ENCODE measurements at regions not wholly inside any gene's neighbourhood (a gene's known extent, or its start where the extent isn't known, plus 50 kb on each side); places are given as distances from the start of the nearest gene placed in this dataset.

DNA sequence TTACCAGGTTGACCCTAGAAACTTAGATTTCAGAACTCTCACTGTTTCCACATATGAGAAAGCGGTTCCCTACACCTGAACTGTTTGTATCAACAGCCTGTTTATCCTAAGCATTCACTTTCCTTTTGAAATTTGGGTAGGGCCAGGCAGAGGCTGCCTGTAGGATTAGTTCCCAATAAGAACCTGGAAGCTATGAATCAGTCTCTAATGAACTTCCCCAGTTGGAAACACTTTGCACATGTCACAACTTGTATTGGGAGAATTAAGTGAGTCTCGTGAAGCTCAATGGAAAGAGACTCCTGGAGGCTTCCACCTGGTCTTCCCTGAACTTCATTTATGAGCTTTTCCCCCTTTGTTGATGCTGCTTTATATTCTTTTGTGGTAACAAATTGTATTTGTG is 486.6 kb upstream of the HS6ST1 start:
- FAIRE-seq = no peak

DNA sequence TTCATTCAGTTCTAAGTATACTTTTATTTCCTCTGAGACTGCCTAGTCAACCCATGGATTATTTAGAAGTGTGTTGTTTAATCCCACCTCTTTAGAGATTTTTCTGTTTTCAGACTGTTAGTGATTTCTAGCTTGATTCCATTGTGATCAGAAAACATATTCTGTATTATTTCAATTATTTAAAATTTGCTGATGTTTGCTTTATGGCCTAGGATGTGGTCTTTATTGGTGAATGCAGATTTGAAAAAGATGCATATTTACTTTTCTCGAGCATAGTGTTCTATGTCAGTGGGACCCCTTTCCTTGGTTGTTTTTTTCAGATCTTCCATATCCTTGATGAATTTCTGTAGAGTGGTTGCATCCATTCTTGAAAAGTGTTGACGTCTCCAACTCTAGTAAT is 487.2 kb upstream of the HS6ST1 start:
- no peak for FAIRE-seq

DNA sequence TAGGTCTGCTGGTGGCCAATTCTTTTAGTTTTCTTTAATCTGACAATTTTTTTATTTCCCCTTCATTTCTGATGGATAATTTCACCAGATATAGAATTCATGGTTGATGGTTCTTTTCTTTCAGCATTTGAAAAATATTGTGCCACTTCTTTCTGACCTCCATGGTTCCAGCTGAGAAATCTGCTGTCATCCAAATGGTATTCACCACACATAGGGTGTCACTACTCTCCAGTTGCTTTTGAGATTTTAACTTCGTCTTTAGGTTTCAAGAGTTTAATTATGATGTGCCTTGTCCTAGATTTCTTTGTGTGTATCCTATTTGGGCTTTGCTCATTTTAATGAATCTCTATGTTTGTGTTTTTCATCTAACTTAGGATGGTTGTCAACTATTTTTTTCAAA is 488.6 kb upstream of the HS6ST1 start:
- no peak for FAIRE-seq

GRCh38 chr2:128808462-128809258 is 490.0 kb upstream of the HS6ST1 start:
- no peak for FAIRE-seq

DNA sequence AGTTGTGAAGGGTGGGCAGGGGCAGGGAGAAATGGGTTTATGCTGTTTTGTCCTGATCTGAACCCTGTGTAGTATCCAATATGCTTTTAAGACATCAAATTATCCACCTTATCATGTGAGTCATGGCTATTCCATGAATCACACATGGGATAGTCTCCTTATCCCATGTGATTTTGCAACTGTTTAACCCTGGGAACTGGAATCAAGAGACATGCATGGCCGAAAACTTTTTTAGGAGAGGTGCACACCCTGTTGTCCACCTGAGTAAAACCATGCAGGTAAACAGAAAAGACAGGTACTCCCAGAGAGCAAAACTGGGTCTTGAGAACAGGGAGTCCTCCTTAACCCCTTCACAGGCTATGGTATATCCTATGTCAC is 490.6 kb upstream of the HS6ST1 start:
- FAIRE-seq = no peak

- no peak for FAIRE-seq
Measured at GRCh38 chr2:128809880-128810279, 491.2 kb upstream of the HS6ST1 start.

DNA sequence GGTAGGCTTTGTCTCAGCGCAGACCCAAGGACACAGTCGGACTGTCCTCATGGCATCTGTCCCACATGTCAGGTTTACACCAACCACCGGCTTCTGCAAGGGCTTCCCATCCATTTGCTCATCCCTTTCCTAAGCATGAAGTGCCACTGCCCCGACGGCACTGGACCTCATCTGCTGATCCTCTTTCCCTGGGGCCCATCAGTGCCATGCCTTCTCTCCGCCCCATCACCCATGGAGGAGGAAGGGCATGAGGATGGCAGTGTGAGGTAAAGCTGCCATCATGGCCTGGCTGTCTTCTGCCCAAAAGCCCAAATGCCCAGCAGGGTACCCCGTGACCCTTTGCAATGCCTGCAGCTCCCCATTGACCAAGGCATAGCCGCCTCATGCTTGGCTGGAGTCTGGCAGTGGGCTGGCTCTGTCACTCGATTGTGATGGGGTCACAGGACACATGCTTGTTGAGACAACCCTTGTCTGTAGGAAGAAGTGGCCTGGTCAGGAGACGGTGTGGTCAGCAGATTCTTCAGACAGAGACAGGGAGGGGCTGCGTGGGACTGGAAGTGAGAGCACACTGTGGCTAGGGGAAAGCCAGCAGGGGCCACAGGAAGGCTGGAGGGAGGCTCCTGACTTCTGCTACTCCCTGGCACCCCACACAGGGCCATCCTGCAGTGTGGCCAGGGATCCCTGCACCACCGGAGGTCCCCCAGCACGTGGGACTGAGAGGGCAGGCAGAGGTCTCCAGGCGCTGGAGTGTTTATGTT is 493.7 kb upstream of the HS6ST1 start:
- FAIRE-seq = no peak

GRCh38 chr2:128813352-128814034 is 494.8 kb upstream of the HS6ST1 start:
- no peak for FAIRE-seq

DNA sequence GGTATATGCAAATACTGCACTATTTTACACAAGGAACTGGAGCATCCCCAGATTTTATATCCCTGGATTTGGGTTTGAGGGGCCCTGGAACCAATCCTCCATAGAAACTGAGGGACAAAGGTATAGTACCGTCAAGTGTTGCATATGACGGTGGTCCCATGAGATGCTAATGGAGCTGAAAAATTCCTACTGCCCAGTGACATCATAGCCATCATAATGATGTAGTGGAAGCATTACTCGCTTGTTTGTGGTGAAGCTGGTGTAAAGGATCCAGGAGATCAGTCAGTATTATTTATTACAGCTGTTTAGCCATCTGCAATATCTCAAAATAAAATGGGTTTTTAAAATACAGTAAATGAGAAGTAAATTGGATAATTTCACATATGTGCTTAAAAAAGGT is 496.6 kb upstream of the HS6ST1 start:
- FAIRE-seq = no peak

DNA sequence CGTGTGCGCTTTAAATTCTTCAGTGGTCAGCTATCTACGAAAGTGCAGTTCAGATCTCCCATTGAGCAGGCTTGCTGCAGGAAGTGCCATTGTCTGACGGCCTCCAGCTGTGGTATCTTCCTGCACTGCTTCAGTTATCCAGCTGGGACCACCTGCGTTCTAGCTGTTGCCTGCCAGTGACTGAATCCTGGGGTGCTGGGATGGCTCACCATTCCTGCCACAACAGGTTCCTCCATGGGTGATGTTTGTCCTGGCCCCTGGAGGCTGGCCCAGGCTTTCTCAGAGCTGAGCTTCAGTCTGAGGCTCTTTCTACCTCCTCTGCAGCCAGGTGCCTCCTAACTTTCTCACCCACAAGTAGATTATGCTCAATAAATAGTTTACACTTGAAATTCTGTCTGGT is 498.5 kb upstream of the HS6ST1 start:
- no peak for FAIRE-seq

GRCh38 chr2:128817813-128818212 is 499.1 kb upstream of the HS6ST1 start:
- FAIRE-seq = no peak

DNA sequence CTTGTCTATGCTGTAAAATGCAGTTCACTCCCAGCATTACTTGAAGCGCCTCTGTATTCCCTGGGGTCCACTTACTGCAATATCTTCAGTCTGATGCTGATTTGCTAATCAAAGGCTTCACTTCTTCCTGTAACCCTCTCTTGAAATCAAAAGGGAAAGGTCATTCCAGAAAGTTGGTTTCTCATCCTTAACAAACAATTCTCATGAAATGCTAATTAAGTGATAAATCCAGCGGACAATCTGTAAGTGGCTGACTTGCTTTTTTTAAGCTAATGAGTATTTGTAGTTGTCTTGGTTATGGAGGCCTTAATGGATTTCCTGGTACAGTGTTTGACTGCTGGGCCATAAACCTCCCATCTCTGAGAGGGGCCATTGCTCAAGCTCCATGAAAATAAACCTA is 499.6 kb upstream of the HS6ST1 start:
- no peak for FAIRE-seq

DNA sequence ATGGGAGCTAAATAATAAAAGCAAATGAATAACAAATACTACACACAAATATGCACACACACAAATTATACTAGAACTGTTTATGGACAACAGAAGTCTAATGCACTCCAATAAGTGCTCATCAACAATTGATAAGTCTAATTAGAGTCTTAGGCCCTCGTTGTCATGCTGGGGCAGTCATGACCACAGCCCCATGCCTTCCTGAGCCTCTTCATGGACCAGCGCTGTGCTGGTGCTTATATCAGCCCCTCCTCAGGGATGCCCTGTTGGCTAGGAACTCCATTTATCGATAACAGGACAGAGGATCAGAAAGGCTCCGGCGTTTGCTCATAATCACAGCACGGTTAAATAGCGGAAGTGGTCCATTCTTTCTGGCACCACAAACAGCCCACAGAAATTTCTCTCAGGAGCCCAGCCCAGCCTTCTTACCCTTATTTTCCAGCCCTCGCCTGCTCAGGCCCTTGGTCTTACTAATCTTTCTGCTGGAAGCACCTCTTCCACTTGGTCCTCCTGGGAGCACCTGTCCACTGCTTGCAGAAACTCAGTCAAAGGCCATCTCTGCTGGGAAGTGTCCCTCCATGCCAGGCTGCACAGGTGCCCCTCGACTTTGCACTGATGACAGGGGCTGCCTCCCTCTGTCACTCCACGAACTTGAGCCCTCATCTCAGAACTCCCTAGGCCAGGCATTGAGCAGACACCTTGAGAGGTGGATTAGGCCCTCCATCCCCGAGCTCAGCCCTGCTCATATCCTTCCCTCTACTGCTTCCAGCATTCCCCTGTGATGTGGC is 500.2 kb upstream of the HS6ST1 start:
- no peak for FAIRE-seq

- no peak for FAIRE-seq
Measured at GRCh38 chr2:128820452-128820851, 501.8 kb upstream of the HS6ST1 start.

GRCh38 chr2:128821010-128821409 is 502.3 kb upstream of the HS6ST1 start:
- no peak for FAIRE-seq

DNA sequence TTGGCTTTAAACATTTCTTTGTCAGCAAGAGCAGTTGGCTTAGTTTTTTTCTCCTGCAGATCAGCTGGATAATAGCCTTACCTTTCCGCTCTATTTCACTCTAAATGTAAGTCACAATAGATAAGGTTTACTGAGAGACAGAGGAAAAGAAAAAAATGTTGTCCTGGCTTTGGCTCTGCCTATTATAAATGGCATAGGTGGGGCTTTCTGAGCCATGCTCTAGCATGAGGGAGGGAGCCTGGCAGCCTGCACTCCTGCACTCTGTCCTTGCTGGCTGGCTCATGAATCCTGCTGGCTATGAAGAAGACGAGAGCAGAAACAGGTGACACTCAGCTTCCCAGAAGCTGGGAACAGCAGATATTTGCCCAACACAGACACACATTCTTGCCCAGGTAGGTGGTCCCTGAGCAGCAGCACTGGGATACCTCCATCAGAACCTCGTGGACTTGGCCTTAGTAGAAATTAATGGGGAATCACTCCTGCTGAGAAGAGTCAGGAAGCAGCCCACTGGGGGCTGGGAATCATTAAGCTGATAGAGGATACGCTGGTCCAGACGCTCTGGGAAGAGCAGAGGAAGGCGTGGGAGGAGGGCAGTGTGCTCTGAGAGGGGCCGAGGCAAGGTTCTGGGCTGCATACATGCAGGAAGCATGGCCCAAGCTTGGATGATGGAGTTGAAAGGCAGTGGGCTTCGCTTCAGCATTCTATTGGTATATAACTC is 514.4 kb upstream of the HS6ST1 start:
- no peak for FAIRE-seq

GRCh38 chr2:128833664-128834027 is 515.0 kb upstream of the HS6ST1 start:
- FAIRE-seq = no peak

DNA sequence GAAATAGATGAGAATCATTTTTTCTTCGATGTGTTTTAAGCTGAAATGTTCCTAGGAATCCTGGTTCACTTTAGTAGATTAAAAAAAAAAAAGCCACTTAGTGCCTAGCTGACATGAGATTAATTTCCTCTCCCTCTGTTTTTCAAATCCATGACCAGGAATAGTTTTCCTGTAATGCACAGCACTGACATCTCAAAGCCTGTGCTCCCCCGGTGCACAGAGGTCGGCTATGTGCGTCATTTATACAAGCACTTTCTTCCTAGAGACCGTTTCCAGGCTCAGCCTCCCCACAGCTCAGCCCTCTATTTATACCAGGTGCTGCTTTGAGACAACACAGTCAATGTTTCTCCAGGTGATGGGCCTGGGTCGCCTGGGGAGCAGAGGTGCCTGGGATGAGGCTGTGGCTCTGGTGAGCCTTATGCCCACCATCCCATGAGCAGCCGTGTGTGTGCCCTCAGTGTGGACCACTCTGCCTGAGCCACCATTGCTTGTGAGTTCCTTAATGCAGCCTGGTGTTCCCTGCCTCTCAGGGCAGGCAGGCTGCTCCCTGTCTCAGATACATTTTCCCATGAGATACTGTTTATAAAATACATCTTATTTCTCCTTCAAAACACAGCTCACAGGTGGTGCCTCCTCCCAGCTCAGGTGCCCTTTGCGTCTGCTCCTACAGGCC is 515.7 kb upstream of the HS6ST1 start:
- FAIRE-seq = no peak

DNA sequence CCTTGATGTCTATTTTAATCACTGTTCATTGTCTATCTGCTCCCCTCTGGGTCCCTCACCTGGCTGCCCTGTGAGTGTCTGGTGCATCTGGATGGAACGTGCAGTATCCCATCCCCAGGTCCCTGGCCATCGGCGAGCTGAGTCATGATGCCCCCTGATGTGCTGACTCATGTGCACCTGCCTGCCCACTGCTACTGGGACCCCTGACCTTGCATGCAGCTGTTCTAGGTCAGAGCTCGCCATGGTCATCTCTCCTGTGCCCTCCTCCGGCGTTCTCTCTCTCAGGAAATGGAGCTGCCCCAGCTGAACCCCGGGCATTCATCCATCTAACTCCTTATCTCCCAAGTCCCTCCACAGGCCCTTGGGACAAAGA is 516.2 kb upstream of the HS6ST1 start:
- no peak for FAIRE-seq

DNA sequence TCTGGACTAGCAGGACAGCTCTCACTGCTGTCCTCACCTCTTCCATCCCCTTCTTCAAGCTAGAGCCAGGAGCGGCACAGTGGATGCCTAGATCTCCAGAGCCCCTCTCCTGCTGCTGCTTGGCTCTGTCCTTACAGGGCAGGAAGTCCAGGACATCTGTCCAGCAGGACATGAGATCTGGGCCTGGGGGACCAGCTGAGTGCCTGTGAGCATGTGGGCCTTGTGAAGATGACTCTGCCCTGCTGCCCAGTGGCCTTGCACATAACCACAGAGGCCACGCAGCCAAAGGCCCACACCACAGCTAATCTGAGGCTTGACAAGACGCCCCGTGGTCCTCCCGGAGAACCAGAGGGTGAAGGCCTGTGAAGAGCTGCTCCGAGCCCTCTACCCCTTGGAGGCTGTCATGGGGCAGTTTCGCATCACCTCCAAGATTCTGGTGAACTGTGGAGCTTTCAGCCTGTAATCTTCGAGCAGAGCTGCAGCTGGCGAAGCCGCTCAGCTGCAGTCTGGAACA is 516.7 kb upstream of the HS6ST1 start:
- FAIRE-seq = no peak

DNA sequence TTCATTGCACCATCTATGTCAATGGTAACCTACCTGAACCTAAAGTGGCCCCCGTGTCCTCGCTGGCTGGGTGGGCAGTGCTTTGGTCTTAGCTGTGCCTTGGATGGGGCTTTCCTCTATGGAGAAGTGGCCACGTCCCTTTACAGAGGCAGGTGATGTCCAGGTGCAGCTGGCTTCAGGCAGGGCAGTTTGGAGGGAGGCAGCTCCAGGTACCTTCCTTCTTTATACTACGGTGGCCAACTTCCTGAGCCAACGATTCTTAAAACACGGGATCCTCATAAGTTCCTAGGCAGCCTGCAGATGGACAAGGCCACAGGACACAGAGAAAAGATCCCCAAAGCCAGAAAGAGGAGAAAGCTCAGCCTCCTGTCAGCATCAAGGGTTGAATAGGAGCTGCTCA is 517.3 kb upstream of the HS6ST1 start:
- no peak for FAIRE-seq
